ENCODE measurements at regions not wholly inside any gene's neighbourhood (a gene's known extent, or its start where the extent isn't known, plus 50 kb on each side); places are given as distances from the start of the nearest gene placed in this dataset.

- TF ChIP-seq, protein P1, sequence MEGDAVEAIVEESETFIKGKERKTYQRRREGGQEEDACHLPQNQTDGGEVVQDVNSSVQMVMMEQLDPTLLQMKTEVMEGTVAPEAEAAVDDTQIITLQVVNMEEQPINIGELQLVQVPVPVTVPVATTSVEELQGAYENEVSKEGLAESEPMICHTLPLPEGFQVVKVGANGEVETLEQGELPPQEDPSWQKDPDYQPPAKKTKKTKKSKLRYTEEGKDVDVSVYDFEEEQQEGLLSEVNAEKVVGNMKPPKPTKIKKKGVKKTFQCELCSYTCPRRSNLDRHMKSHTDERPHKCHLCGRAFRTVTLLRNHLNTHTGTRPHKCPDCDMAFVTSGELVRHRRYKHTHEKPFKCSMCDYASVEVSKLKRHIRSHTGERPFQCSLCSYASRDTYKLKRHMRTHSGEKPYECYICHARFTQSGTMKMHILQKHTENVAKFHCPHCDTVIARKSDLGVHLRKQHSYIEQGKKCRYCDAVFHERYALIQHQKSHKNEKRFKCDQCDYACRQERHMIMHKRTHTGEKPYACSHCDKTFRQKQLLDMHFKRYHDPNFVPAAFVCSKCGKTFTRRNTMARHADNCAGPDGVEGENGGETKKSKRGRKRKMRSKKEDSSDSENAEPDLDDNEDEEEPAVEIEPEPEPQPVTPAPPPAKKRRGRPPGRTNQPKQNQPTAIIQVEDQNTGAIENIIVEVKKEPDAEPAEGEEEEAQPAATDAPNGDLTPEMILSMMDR (IDR thresholded peaks at IDR 0.05) = no peak
- no peak for TF ChIP-seq POLR2A (IDR thresholded peaks at IDR 0.05; ENCODE audit: low read depth)
- TF ChIP-seq POLR2AphosphoS5 (IDR thresholded peaks at IDR 0.05) = no peak
These were observed 688.0 kb downstream of the KCNJ2 start for GRCh38 chr17:70857351-70857750.
